Ishikawa (cell line): ENCODE measurements at regions not wholly inside any gene's neighbourhood (a gene's known extent, or its start where the extent isn't known, plus 50 kb on each side); places are given as distances from the start of the nearest gene placed in this dataset.

Experiments
- CEBPB ChIP-seq: IDR thresholded peaks from 2 replicates; pipeline ENCODE4 v1.6.1; 2012
- CREB1 ChIP-seq: IDR thresholded peaks from 2 replicates; pipeline ENCODE4 v1.6.1; 2012; ENCODE audit warnings: low read depth
- EGR1 ChIP-seq: IDR thresholded peaks from 2 replicates; pipeline ENCODE4 v1.6.1; 2012
- FOXM1 ChIP-seq: IDR thresholded peaks from 2 replicates; pipeline ENCODE4 v1.6.1; 2012; ENCODE audit warnings: low read depth, borderline replicate concordance
- RAD21 ChIP-seq: IDR thresholded peaks from 2 replicates; pipeline ENCODE4 v1.6.1; 2012; ENCODE audit warnings: low read depth
- TAF1 ChIP-seq: IDR thresholded peaks from 2 replicates; pipeline ENCODE4 v1.6.1; 2012; ENCODE audit warnings: low read depth, mild to moderate bottlenecking
- TCF12 ChIP-seq: IDR thresholded peaks from 2 replicates; pipeline ENCODE4 v1.6.1; 2012; ENCODE audit warnings: low read depth
- TEAD4 ChIP-seq: IDR thresholded peaks from 2 replicates; pipeline ENCODE4 v1.6.1; 2012
- YY1 ChIP-seq: IDR thresholded peaks from 2 replicates; pipeline ENCODE4 v1.6.1; 2012; ENCODE audit warnings: low read depth
- ZBTB7A ChIP-seq: IDR thresholded peaks from 2 replicates; pipeline ENCODE4 v1.6.1; 2012; ENCODE audit warnings: low read depth
- TF ChIP-seq, protein P1 (sequence below): IDR thresholded peaks from 2 replicates; pipeline ENCODE4 v1.6.1; 2012
- TF ChIP-seq, protein P2 (sequence below): IDR thresholded peaks from 2 replicates; pipeline ENCODE4 v1.6.1; 2012

DNA sequence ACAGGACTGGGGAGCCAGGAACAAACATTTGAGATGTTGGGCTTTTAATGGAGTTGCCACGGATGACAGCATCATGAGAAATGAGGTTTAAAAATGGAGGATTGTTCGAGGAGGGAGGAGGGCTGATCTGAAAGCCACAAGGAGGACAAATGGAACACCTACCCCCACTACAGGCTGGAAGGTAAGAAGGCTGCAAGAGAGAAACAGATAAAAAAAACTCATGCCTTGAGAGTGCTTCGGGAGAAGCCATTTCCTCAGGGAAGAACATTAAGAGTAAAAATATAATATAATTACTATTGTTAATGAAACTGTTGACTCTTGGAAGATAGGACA is 119.5 kb upstream of the MAP9 start:
- TF ChIP-seq, protein P1, sequence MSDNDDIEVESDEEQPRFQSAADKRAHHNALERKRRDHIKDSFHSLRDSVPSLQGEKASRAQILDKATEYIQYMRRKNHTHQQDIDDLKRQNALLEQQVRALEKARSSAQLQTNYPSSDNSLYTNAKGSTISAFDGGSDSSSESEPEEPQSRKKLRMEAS: no peak
- TF ChIP-seq, protein P2, sequence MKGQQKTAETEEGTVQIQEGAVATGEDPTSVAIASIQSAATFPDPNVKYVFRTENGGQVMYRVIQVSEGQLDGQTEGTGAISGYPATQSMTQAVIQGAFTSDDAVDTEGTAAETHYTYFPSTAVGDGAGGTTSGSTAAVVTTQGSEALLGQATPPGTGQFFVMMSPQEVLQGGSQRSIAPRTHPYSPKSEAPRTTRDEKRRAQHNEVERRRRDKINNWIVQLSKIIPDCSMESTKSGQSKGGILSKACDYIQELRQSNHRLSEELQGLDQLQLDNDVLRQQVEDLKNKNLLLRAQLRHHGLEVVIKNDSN: no peak
- TF ChIP-seq TEAD4 (no peak), CREB1 (no peak), ZBTB7A (no peak), EGR1 (no peak), CEBPB (no peak), TCF12 (no peak), RAD21 (no peak), TAF1 (no peak), YY1 (no peak), FOXM1 (no peak)
